Caki2 (cell line): ENCODE measurements at regions not wholly inside any gene's neighbourhood (a gene's known extent, or its start where the extent isn't known, plus 50 kb on each side); places are given as distances from the start of the nearest gene placed in this dataset.
"Not testable (repeated sequence)": the region's sequence is repeated elsewhere in the genome, so short reads cannot be mapped to it uniquely, and the experiment has no call there.

ENCODE experiments used
- DNase-seq: peaks from one replicate; pipeline ENCODE4 v3.0.0-alpha.2; 2015; ENCODE audit warnings: low read depth
- in situ Hi-C: cut with HindIII; loops from 2 replicates; pipeline ENCODE4 v1.10.0; 2016; ENCODE audit warnings: low sequenced_read_pairs, low pct_unique_long_range_greater_than_20kb, mixed read lengths

DNA sequence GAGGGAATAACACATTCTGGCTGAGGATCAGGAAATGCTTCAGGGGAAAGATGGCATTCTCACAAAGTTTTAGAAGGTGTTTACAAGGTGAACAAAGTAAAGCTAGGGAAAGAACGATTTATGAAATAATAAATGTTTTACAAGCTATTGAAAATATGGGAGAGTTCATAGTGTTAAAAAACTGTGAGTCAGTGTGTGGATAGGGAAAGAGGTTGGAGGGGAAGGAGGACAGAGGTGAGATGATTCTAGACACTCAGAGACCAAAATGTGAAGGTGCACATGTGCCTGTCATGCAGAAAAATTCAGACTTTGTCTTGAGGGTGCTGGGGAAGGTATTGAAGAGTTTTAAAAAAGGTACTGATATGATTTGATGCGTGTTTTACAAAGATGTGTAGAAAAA is 476.1 kb downstream of the TDRD3 start:
- in situ Hi-C loops, result no loop called here
- DNase-seq, result no peak

GRCh38 chr13:60869941-60870613 is 473.1 kb downstream of the TDRD3 start:
- in situ Hi-C loops, result no loop called here
- no peak for DNase-seq

- no peak for DNase-seq
- in situ Hi-C loops, result no loop called here
Observed at GRCh38 chr13:60869225-60869624, 472.2 kb downstream of the TDRD3 start.

GRCh38 chr13:60862036-60862435 is 465.0 kb downstream of the TDRD3 start:
- in situ Hi-C loops, result no loop called here
- DNase-seq, result no peak

DNA sequence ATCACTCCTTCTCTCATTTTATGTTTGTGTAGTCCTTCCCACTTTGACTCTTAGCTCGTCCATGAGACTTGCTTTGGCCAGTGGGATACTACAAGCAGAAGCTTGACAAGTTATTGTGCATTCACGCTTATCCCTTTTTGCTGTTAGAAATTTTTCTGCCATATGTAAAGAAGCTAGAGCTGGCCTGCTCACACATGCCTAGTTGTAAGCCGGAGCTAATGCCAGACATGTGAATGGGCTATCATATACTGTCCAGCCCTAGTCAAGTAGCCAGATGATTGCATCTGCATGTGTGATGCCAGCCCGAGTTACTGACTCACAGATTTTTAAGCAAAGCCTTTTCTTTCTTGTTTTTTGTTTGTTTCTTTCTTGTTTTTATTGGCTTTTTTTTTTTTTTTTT is 460.7 kb downstream of the TDRD3 start:
- DNase-seq, result no peak
- in situ Hi-C loops, result no loop called here

GRCh38 chr13:60852886-60853285 is 455.9 kb downstream of the TDRD3 start:
- DNase-seq, result no peak
- in situ Hi-C loops, result no loop called here

GRCh38 chr13:60851378-60851777 is 454.4 kb downstream of the TDRD3 start:
- in situ Hi-C loops, result no loop called here
- DNase-seq, result no peak

DNA sequence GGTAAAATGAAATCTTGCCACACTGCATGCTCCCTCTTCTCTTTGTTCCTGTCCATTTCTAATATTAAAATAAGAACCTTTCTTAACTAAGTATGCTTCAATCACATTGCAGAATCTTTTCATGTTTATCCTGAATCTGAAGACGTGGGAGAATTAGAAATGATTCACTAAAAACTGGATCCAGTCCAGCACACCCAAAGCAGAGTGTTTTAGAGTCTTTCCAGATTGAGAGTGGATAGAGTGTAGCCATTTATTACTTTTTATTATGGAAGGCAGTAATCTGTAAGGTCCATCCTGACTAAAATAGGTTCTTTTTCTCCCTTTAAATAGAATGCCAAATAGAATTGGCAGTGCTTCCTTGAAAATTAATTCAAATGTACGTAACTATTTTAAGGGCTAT is 453.5 kb downstream of the TDRD3 start:
- DNase-seq, result no peak
- in situ Hi-C loops, result no loop called here

- in situ Hi-C loops, result no loop called here
- DNase-seq, result no peak
Observed at GRCh38 chr13:60838581-60838980, 441.6 kb downstream of the TDRD3 start.

DNA sequence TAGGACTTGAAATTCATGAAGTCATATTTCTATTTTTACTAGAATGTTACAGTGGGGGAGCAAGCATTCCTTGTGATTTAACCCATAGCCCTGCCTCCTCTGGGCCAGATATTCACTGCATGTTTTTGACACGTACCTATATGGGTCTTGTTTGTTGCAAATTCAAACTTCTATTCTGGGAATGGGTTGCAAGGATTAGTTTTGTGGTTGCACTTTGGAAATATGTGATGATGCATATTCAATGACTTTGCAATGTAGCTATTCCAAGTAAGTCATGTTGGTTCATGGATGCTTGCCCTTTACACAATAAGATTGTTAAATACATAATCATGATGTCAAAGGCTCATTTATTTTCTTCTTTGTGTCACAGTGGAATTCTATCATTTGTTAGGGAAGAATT is 440.8 kb downstream of the TDRD3 start:
- in situ Hi-C loops, result no loop called here

GRCh38 chr13:60836821-60837220 is 439.8 kb downstream of the TDRD3 start:
- in situ Hi-C loops, result no loop called here
- no peak for DNase-seq

More for the DNA sequence above, 440.8 kb downstream of the TDRD3 start:
- DNase-seq, result no peak

DNA sequence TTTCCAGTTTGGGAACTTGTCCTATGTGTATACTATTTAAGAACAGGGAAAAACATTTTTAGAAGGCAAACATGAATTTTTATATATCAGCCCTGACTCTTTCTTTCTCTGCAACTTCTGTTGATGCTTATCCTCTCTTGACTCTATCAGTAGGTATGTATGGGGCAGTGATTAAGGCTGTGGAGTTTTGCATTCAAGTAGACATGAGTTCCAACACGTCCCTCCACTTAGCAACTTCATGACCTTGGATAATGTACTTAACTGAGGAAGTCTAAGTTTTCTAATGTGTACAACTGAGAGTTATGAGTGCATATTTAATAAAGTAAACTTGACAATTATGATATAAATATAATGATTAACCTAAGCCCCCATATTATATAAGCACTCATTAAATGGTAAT is 414.6 kb downstream of the TDRD3 start:
- no peak for DNase-seq
- in situ Hi-C loops, result no loop called here

DNA sequence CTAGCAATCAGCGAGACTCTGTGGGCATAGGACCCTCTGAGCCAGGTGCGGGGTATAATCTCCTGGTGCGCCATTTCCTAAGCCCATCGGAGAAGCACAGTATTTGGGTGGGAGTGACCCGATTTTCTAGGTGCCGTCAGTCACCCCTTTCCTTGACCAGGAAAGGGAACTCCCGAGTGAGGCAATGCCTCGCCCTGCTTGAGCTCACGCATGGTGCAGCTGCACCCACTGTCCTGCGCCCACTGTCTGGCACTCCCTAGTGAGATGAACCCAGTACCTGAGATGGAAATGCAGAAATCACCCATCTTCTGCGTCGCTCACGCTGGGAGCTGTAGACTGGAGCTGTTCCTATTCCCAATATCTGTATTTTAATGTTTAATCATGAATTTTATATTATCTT is 408.6 kb downstream of the TDRD3 start:
- DNase-seq, in situ Hi-C loops: not testable (repeated sequence)

DNA sequence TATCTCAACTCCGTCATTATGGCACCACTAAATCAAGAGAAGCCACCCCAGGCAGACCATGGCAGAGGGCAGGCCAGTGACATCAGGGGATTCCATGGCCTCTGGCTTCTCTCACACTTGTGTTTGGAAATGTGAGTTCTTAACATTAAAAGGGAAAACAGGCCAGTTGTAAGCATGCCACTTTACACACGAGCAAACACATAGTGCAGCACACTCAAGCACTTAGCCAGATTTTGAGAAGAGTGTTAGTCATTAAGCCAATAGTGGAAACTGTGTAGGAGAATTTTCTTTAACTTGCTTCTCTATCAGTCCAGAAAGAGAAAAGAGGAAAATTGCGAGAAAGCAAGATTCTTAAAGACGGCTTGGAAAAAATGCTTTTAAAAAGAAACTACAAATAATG is 401.5 kb downstream of the TDRD3 start:
- no peak for DNase-seq
- in situ Hi-C loops, result no loop called here

GRCh38 chr13:60797112-60797511 is 400.1 kb downstream of the TDRD3 start:
- in situ Hi-C loops, result no loop called here
- no peak for DNase-seq

- no peak for DNase-seq
- in situ Hi-C loops, result no loop called here
Observed at GRCh38 chr13:60794751-60795150, 397.7 kb downstream of the TDRD3 start.

- DNase-seq, result no peak
- in situ Hi-C loops, result no loop called here
Observed at GRCh38 chr13:60790620-60791019, 393.6 kb downstream of the TDRD3 start.

- DNase-seq, result no peak
- in situ Hi-C loops, result no loop called here
Observed at GRCh38 chr13:60788156-60788829, 391.3 kb downstream of the TDRD3 start.

DNA sequence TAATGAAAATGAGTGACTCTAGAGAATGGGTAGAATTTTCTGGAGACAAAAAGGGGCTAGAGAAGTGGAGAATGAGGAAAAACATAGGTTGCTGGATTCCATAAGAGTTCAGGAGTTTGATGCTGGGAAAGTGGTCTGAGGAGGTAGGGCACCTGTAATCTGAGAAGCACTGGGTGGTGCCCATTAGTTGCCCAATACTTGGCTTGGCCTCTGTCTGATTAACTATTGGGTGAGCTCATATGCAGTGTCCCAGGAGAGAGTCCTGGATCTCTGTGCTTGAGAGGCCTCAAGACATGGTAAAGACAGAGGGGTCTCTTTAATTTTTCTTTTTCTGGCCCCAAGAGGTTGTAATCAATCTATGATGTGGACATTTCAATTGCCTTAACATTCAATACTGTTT is 390.1 kb downstream of the TDRD3 start:
- DNase-seq, result no peak

DNA sequence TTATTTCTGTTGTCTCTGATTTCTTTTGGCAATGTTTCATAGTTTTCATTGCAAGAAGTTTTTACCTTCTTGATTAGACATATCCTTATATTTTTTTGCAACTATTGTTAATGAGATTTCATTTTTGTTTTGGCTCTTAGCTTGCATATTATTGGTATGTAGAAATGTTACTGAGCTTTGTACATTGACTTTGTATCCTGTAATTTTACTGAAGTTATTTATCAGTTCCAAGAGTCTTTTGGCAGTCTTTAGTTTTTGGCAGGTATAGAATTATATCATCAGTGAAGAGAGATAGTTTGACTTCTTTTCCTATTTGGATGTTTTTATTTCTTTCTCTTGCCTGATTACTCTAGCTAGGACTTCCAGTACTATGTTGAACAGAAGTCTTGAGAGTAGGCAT is 375.7 kb downstream of the TDRD3 start:
- DNase-seq, result no peak
- in situ Hi-C loops, result no loop called here

More for the DNA sequence above, 390.1 kb downstream of the TDRD3 start:
- in situ Hi-C loops, result no loop called here
